ENCODE measurements at regions not wholly inside any gene's neighbourhood (a gene's known extent, or its start where the extent isn't known, plus 50 kb on each side); places are given as distances from the start of the nearest gene placed in this dataset.
A peak's percentile ranks its signal among the peaks of the same experiment; 100 is the strongest.

DNA sequence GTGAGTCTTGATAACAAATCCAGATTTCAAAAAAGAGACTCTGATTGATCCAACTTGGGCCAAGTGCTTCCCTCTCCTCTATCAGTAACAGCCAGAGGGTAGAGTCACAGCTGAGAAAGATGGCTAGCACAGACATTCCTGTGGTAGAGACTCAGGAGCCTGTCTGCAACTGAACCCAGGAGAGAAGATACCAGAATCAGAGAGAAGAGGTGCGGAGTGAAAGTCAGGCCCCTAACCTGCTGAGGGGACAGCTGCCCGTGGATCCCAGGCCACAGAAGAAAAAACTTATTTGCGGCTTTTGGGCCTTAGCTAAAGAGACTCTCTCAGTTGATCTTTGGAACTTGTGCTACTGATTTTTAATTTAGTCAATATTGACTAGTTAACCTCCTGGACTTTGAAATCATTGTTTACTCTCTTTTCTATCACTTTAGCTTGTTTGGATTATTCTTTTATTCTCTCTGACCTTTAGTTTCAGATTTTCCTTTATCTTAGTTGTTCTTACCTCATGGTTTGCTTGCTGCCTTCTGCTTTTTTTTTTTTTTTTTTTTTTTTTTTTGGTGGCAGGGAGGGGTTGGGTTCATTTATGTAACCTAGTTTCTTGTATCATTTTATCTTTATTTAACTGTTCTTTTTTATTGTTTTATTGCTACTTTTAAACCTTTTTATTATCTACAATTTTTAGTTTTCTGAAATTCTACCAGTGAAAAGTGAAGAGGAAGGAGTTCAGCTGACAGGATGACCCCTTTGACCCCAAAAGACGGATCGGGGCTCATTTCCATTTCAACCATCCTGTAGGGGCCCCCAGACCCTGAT lies 154.9 kb upstream of the KRR1 start (continued):
- TF ChIP-seq, protein P1, sequence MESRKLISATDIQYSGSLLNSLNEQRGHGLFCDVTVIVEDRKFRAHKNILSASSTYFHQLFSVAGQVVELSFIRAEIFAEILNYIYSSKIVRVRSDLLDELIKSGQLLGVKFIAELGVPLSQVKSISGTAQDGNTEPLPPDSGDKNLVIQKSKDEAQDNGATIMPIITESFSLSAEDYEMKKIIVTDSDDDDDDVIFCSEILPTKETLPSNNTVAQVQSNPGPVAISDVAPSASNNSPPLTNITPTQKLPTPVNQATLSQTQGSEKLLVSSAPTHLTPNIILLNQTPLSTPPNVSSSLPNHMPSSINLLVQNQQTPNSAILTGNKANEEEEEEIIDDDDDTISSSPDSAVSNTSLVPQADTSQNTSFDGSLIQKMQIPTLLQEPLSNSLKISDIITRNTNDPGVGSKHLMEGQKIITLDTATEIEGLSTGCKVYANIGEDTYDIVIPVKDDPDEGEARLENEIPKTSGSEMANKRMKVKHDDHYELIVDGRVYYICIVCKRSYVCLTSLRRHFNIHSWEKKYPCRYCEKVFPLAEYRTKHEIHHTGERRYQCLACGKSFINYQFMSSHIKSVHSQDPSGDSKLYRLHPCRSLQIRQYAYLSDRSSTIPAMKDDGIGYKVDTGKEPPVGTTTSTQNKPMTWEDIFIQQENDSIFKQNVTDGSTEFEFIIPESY (CRISPR knock-in tag; IDR thresholded peaks at IDR 0.05) = no peak
- TF ChIP-seq ZNF768 (CRISPR knock-in tag; IDR thresholded peaks at IDR 0.05) (no peak), RXRA (CRISPR knock-in tag; IDR thresholded peaks at IDR 0.05) (peak; percentile 47; the same call in 1 of the 2 replicates), ARNT2 (CRISPR knock-in tag; IDR thresholded peaks at IDR 0.05; ENCODE audit: low read depth) (no peak), ZNF746 (CRISPR knock-in tag; IDR thresholded peaks at IDR 0.05) (no peak), MTF2 (CRISPR knock-in tag; IDR thresholded peaks at IDR 0.05; ENCODE audit: borderline replicate concordance) (no peak), ZNF75D (CRISPR knock-in tag; IDR thresholded peaks at IDR 0.05; ENCODE audit: borderline replicate concordance) (no peak), ARID2 (CRISPR knock-in tag; IDR thresholded peaks at IDR 0.05; ENCODE audit: borderline replicate concordance) (no peak), MAFK (conservative IDR thresholded peaks at IDR 0.05 in 1 of 2, IDR thresholded peaks at IDR 0.05 in 1 of 2; ENCODE audit: low read length in 2 of 2) (no peak), HNRNPL (IDR thresholded peaks at IDR 0.05; ENCODE audit: low read depth, low read length) (no peak)
- TF ChIP-seq, protein P2, sequence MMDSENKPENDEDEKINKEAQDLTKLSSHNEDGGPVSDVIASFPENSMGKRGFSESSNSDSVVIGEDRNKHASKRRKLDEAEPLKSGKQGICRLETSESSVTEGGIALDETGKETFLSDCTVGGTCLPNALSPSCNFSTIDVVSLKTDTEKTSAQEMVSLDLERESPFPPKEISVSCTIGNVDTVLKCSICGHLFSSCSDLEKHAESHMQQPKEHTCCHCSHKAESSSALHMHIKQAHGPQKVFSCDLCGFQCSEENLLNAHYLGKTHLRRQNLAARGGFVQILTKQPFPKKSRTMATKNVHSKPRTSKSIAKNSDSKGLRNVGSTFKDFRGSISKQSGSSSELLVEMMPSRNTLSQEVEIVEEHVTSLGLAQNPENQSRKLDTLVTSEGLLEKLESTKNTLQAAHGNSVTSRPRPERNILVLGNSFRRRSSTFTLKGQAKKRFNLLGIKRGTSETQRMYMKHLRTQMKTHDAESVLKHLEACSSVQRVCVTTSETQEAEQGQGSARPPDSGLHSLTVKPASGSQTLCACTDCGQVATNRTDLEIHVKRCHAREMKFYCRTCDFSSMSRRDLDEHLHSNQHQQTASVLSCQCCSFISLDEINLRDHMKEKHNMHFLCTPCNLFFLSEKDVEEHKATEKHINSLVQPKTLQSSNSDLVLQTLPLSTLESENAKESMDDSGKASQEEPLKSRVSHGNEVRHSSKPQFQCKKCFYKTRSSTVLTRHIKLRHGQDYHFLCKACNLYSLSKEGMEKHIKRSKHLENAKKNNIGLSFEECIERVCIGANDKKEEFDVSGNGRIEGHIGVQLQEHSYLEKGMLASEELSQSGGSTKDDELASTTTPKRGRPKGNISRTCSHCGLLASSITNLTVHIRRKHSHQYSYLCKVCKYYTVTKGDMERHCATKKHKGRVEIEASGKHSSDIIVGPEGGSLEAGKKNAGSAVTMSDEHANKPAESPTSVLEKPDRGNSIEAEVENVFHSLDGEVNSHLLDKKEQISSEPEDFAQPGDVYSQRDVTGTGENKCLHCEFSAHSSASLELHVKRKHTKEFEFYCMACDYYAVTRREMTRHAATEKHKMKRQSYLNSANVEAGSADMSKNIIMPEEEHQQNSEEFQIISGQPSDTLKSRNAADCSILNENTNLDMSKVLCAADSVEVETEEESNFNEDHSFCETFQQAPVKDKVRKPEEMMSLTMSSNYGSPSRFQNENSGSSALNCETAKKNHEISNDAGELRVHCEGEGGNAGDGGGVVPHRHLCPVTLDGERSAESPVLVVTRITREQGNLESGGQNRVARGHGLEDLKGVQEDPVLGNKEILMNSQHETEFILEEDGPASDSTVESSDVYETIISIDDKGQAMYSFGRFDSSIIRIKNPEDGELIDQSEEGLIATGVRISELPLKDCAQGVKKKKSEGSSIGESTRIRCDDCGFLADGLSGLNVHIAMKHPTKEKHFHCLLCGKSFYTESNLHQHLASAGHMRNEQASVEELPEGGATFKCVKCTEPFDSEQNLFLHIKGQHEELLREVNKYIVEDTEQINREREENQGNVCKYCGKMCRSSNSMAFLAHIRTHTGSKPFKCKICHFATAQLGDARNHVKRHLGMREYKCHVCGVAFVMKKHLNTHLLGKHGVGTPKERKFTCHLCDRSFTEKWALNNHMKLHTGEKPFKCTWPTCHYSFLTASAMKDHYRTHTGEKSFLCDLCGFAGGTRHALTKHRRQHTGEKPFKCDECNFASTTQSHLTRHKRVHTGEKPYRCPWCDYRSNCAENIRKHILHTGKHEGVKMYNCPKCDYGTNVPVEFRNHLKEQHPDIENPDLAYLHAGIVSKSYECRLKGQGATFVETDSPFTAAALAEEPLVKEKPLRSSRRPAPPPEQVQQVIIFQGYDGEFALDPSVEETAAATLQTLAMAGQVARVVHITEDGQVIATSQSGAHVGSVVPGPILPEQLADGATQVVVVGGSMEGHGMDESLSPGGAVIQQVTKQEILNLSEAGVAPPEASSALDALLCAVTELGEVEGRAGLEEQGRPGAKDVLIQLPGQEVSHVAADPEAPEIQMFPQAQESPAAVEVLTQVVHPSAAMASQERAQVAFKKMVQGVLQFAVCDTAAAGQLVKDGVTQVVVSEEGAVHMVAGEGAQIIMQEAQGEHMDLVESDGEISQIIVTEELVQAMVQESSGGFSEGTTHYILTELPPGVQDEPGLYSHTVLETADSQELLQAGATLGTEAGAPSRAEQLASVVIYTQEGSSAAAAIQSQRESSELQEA (CRISPR knock-in tag; IDR thresholded peaks at IDR 0.05; ENCODE audit: not compliant biosample characterization) = no peak
- TF ChIP-seq, protein P3, sequence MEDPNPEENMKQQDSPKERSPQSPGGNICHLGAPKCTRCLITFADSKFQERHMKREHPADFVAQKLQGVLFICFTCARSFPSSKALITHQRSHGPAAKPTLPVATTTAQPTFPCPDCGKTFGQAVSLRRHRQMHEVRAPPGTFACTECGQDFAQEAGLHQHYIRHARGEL (CRISPR knock-in tag; IDR thresholded peaks at IDR 0.05) = no peak
- TF ChIP-seq, protein P4, sequence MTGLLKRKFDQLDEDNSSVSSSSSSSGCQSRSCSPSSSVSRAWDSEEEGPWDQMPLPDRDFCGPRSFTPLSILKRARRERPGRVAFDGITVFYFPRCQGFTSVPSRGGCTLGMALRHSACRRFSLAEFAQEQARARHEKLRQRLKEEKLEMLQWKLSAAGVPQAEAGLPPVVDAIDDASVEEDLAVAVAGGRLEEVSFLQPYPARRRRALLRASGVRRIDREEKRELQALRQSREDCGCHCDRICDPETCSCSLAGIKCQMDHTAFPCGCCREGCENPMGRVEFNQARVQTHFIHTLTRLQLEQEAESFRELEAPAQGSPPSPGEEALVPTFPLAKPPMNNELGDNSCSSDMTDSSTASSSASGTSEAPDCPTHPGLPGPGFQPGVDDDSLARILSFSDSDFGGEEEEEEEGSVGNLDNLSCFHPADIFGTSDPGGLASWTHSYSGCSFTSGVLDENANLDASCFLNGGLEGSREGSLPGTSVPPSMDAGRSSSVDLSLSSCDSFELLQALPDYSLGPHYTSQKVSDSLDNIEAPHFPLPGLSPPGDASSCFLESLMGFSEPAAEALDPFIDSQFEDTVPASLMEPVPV (CRISPR knock-in tag; IDR thresholded peaks at IDR 0.05) = peak; percentile 51
